Lower lobe of right lung (tissue), 2 donors: ENCODE measurements at regions not wholly inside any gene's neighbourhood (a gene's known extent, or its start where the extent isn't known, plus 50 kb on each side); places are given as distances from the start of the nearest gene placed in this dataset.
A peak's percentile ranks its signal among the peaks of the same experiment; 100 is the strongest.

Experiments used
- ATAC-seq, 2 donors: fragments of 200-7000 bp; cut with Tn5 transposase; one replicate each; pipeline ENCODE4 v1.9.1; 2020 to 2022; ENCODE audit warnings: mild to moderate bottlenecking in 2 of 2, moderate library complexity in 2 of 2
- DNase-seq: peaks from one replicate; pipeline ENCODE4 v3.0.0-alpha.2; 2020
- H3K27ac ChIP-seq: fragments of 200-600 bp; one replicate; pipeline ENCODE4 v1.8.0; 2022
- H3K27me3 ChIP-seq: fragments of 200-600 bp; one replicate; pipeline ENCODE4 v1.8.0; 2022; ENCODE audit warnings: low read depth
- H3K36me3 ChIP-seq: fragments of 200-600 bp; one replicate; pipeline ENCODE4 v1.8.0; 2022; ENCODE audit warnings: mild to moderate bottlenecking
- H3K4me1 ChIP-seq: fragments of 200-600 bp; one replicate; pipeline ENCODE4 v1.8.0; 2022
- H3K4me3 ChIP-seq: fragments of 200-600 bp; one replicate; pipeline ENCODE4 v1.8.0; 2022; ENCODE audit warnings: mild to moderate bottlenecking
- H3K9me3 ChIP-seq: fragments of 200-600 bp; one replicate; pipeline ENCODE4 v1.8.0; 2022
- CTCF ChIP-seq: fragments of 200-600 bp; IDR thresholded peaks from one replicate; pipeline ENCODE4 v1.8.0; 2022; ENCODE audit warnings: antibody characterized with exemption, mild to moderate bottlenecking
- intact Hi-C: fragments of 100-400 bp; cut with DNase I; formaldehyde crosslinking; loops from one replicate; pipeline ENCODE4 v1.11.0; 2022
- donor health status: DM: no; HTN: yes; CAD: no; lungs with severe emphysema.

GRCh38 chr10:121244818-121245217, 353.4 kb downstream of the FGFR2 start:
- no peak for TF ChIP-seq CTCF
- H3K36me3 ChIP-seq: no peaks in the 10 kb centered on the region
- no peaks in the 10 kb centered on the region for H3K9me3 ChIP-seq
- H3K27me3 ChIP-seq: no peaks in the 10 kb centered on the region
- no peak overlapping the region for H3K4me3 ChIP-seq
- no peak overlapping the region for H3K27ac ChIP-seq
- intact Hi-C loops: no loop called here
- DNase-seq (no peak), ATAC-seq (no peak)
- H3K4me1 ChIP-seq: no peaks in the 10 kb centered on the region

GRCh38 chr10:121245754-121246153, 352.5 kb downstream of the FGFR2 start:
- ATAC-seq (no peak), DNase-seq (no peak)
- Histone ChIP-seq H3K27me3 (no peaks in the 10 kb centered on the region), H3K27ac (no peak overlapping the region), H3K4me3 (no peak overlapping the region), H3K4me1 (no peaks in the 10 kb centered on the region), H3K9me3 (no peaks in the 10 kb centered on the region), H3K36me3 (no peaks in the 10 kb centered on the region)
- intact Hi-C loops: no loop called here
- no peak for TF ChIP-seq CTCF

- intact Hi-C loops: no loop called here
- no peak for DNase-seq
- Histone ChIP-seq H3K9me3 (no peaks in the 10 kb centered on the region), H3K4me1 (no peaks in the 10 kb centered on the region), H3K27me3 (no peaks in the 10 kb centered on the region), H3K4me3 (no peak overlapping the region), H3K36me3 (no peaks in the 10 kb centered on the region), H3K27ac (no peak overlapping the region)
- TF ChIP-seq CTCF: no peak
- ATAC-seq: no peak
Observed at GRCh38 chr10:121248266-121248665, 350.0 kb downstream of the FGFR2 start.

GRCh38 chr10:121250995-121251764, 347.1 kb downstream of the FGFR2 start:
- no peak for TF ChIP-seq CTCF
- H3K9me3 ChIP-seq: no peaks in the 10 kb centered on the region
- H3K36me3 ChIP-seq: no peaks in the 10 kb centered on the region
- H3K27ac ChIP-seq: no peak overlapping the region
- intact Hi-C loops: no loop called here
- no peaks in the 10 kb centered on the region for H3K27me3 ChIP-seq
- ATAC-seq (peak in 1 of 2 donors; percentile 19), DNase-seq (no peak)
- no peaks in the 10 kb centered on the region for H3K4me1 ChIP-seq
- no peak overlapping the region for H3K4me3 ChIP-seq

GRCh38 chr10:121252756-121253155, 345.5 kb downstream of the FGFR2 start:
- TF ChIP-seq CTCF: no peak

More at GRCh38 chr10:121252756-121253155, 345.5 kb downstream of the FGFR2 start:
- Histone ChIP-seq H3K9me3 (no peaks in the 10 kb centered on the region), H3K27me3 (no peaks in the 10 kb centered on the region), H3K36me3 (no peaks in the 10 kb centered on the region), H3K4me3 (no peak overlapping the region), H3K4me1 (no peaks in the 10 kb centered on the region), H3K27ac (no peak overlapping the region)
- ATAC-seq (no peak), DNase-seq (no peak)
- intact Hi-C loops: no loop called here
